CD14-positive monocyte (primary cell): ENCODE measurements at regions not wholly inside any gene's neighbourhood (a gene's known extent, or its start where the extent isn't known, plus 50 kb on each side); places are given as distances from the start of the nearest gene placed in this dataset.

Source experiments
- DNase-seq, 3 donors: peaks; one replicate each; pipeline ENCODE4 v3.0.0-alpha.2; 2011 to 2022
- H2AFZ ChIP-seq: 2 replicates; pipeline ENCODE4 v1.6.0; 2012; ENCODE audit warnings: mild to moderate bottlenecking, low read depth, low read length, inconsistent platforms; ENCODE audit not compliant: insufficient read depth, poor library complexity, severe bottlenecking
- H3K27ac ChIP-seq, 2 donors: 1 replicate in 1 of 2; 2 replicates in 1 of 2; pipeline ENCODE4 v1.5.1; 2012 to 2013; ENCODE audit warnings: low read length in 2 of 2, control low read depth in 1 of 2, inconsistent platforms in 1 of 2, low read depth in 1 of 2, mild to moderate bottlenecking in 1 of 2
- H3K27me3 ChIP-seq, 2 donors: one replicate each; pipeline versions ENCODE4 v1.6.0 to v1.6.1; 2011 to 2013; ENCODE audit warnings: low read length in 2 of 2; ENCODE audit not compliant: control insufficient read depth in 2 of 2, insufficient read depth in 2 of 2
- H3K36me3 ChIP-seq, 2 donors: replicated peaks in 1 of 2; 1 replicate in 1 of 2; 2 replicates in 1 of 2; pipeline versions ENCODE4 v1.5.1 to v1.6.1; 2012 to 2013; ENCODE audit warnings: low read length in 2 of 2, control low read depth in 1 of 2, inconsistent platforms in 1 of 2, mild to moderate bottlenecking in 1 of 2; ENCODE audit not compliant: insufficient read depth in 2 of 2, control insufficient read depth in 1 of 2
- H3K4me1 ChIP-seq, 2 donors: 1 replicate in 1 of 2; 2 replicates in 1 of 2; pipeline versions ENCODE4 v1.5.1 to v1.6.1; 2012 to 2013; ENCODE audit warnings: low read length in 2 of 2, control low read depth in 1 of 2, inconsistent platforms in 1 of 2, mild to moderate bottlenecking in 1 of 2, moderate library complexity in 1 of 2; ENCODE audit not compliant: insufficient read depth in 2 of 2, control insufficient read depth in 1 of 2
- H3K4me2 ChIP-seq: replicated peaks from 2 replicates; pipeline ENCODE3; 2012; ENCODE audit warnings: low read length, moderate library complexity, mild to moderate bottlenecking; ENCODE audit not compliant: poor library complexity, severe bottlenecking; ENCODE audit errors: extremely low read depth
- H3K4me3 ChIP-seq, 3 experiments: fragments of 200-600 bp in 1 of 3; sonication (generic) in 1 of 3; replicated peaks in 1 of 3; 1 replicate in 2 of 3; 2 replicates in 1 of 3; pipeline ENCODE4 v1.5.1; 2011 to 2013; ENCODE audit warnings: low read length in 3 of 3, mild to moderate bottlenecking in 3 of 3, control low read depth in 2 of 3, low read depth in 2 of 3, inconsistent platforms in 1 of 3, moderate library complexity in 1 of 3
- H3K79me2 ChIP-seq: 2 replicates; pipeline ENCODE4 v1.6.0; 2012; ENCODE audit warnings: mild to moderate bottlenecking, control low read depth, inconsistent platforms, low read length, moderate library complexity; ENCODE audit not compliant: insufficient read depth
- H3K9ac ChIP-seq: 2 replicates; pipeline ENCODE4 v1.6.0; 2017; ENCODE audit warnings: low read length, mild to moderate bottlenecking; ENCODE audit not compliant: insufficient read depth, poor library complexity, severe bottlenecking
- H3K9me3 ChIP-seq, 2 donors: replicated peaks in 1 of 2; 1 replicate in 1 of 2; 2 replicates in 1 of 2; pipeline versions ENCODE4 v1.5.1 to v1.6.1; 2012 to 2013; ENCODE audit warnings: low read length in 2 of 2, control low read depth in 1 of 2; ENCODE audit not compliant: control insufficient read depth in 1 of 2, insufficient read depth in 1 of 2
- H4K20me1 ChIP-seq: 2 replicates; pipeline ENCODE4 v1.6.0; 2012; ENCODE audit warnings: mild to moderate bottlenecking, low read length, control low read depth, moderate library complexity; ENCODE audit not compliant: insufficient read depth
- H3K27ac Mint-ChIP-seq, 7 donors: one replicate each; pipeline ENCODE4 v1.8.0; 2020; ENCODE audit warnings: mild to moderate bottlenecking in 7 of 7, mixed read lengths in 7 of 7, moderate library complexity in 6 of 7, inconsistent platforms in 2 of 7
- H3K27me3 Mint-ChIP-seq, 3 donors: one replicate each; pipeline ENCODE4 v1.8.0; 2021 to 2022; ENCODE audit warnings: low read depth in 3 of 3, mild to moderate bottlenecking in 3 of 3, mixed read lengths in 3 of 3, moderate library complexity in 3 of 3, inconsistent platforms in 1 of 3
- H3K36me3 Mint-ChIP-seq, 2 donors: one replicate each; pipeline ENCODE4 v1.8.0; 2020; ENCODE audit warnings: mixed read lengths in 2 of 2, inconsistent platforms in 1 of 2, mild to moderate bottlenecking in 1 of 2
- H3K4me1 Mint-ChIP-seq: one replicate; pipeline ENCODE4 v1.8.0; 2020; ENCODE audit warnings: mild to moderate bottlenecking, mixed read lengths
- H3K4me3 Mint-ChIP-seq, 2 donors: one replicate each; pipeline ENCODE4 v1.8.0; 2020; ENCODE audit warnings: mild to moderate bottlenecking in 2 of 2, mixed read lengths in 2 of 2, moderate library complexity in 1 of 2
- H3K9me3 Mint-ChIP-seq, 7 donors: one replicate each; pipeline ENCODE4 v1.8.0; 2020 to 2022; ENCODE audit warnings: mixed read lengths in 7 of 7, mild to moderate bottlenecking in 6 of 7, moderate library complexity in 6 of 7, inconsistent platforms in 2 of 7
- WGBS: methylation state at CpG from one replicate; pipeline ENCODE4 v1.1.5; 2013; ENCODE audit warnings: missing lambda C conversion rate; ENCODE audit not compliant: insufficient coverage; 5-methylcytosine and 5-hydroxymethylcytosine counted together
- intact Hi-C, 2 donors: fragments of 100-400 bp; cut with micrococcal nuclease; formaldehyde crosslinking; loops; one replicate each; pipeline versions ENCODE4 v1.15.0 to v1.15.1; 2023
- TF ChIP-seq, protein P1 (sequence below): fragments of 200-600 bp; IDR thresholded peaks from one replicate; pipeline ENCODE4 v1.8.0; 2022; ENCODE audit warnings: antibody characterized with exemption, mild to moderate bottlenecking

DNA sequence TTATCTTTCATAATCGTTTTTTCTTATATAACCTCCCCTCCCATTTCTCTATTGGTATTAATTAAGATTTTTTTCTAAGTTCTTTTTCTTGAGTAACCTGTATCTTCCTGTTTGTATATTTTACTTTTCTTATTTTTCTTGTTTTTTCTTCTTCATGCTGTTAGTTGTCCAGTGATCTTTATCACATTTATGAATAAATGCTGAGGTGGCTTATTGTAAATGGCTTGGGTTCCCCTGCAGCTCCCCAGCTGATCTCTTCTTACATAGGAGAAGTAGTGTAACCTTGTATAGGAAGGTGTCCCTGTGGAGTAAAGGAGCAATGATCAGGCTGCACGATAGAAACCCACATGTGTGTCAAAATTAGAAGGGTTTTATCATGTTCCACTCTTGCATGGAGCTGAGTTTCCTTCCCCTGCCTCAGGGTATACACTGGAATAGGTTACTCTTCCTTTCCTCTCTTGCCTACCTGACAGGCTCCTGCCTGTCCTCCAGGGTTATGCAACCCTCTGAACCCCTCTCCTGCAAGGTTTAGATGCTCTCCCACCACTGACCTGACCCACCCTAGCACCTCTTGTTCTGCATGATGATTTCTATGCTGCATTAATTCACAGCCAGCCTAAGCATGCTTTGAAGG, 334.8 kb upstream of the RGS6 start:
- peak overlapping the region; percentile 34 to 88 (median 70) for H3K27ac Mint-ChIP-seq
- H3K36me3 Mint-ChIP-seq, result peaks cover 46 to 52% of the 10 kb centered on the region in 2 donors
- peaks cover under 1% of the 10 kb centered on the region for H3K79me2 ChIP-seq

DNA sequence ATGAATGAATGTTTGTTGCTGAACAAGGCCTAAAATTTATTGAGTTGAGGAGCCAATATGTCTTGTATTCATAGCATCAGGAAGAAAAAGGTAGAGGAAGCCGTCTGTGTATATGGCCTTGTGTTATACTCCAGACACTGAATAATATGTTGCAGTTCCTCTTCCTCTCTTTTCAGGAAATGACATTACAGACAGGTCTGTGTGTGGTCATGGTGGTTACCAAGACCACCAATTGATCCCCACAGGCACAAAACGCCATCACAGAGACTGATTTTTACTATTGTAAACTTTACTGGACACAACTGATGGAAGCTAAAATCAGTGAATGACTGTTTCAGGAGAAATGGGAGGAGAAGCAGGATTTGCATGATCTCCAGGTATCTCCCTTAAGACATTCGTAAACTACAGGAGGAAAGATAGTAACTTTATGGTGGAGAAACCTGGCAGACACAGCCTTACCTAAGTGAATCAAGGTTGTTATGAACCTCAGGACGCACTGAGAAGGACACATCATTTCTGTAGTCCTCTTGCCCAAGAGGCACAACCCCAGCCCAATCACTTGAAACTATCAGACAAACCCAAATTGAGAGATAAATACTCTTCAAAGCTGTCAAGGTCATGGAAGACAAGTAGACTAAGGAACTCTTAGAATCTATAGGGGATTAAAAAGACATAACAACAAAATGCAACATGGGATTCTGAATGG, 334.1 kb upstream of the RGS6 start:
- H3K4me2 ChIP-seq, result no peak overlapping the region
- H3K4me3 ChIP-seq, result no peak overlapping the region
- Mint-ChIP-seq H3K36me3 (peaks cover 46 to 50% of the 10 kb centered on the region in 2 donors), H3K4me3 (no peak overlapping the region), H3K9me3 (peaks cover 8 to 14% (median 9%) of the 10 kb centered on the region in 7 donors), H3K27me3 (peaks cover 2 to 6% (median 5%) of the 10 kb centered on the region in 3 donors), H3K27ac (peak overlapping the region; percentile 34 to 88 (median 65)), H3K4me1 (peaks cover 18% of the 10 kb centered on the region)
- DNase-seq, result peak; percentile 36 to 71 (median 47)
- WGBS, result 100% methylated on average over 2 of the region's 4 CpGs
- peak overlapping the region in 1 of 2 donors; percentile 57 for H3K27ac ChIP-seq
- H2AFZ ChIP-seq, result no peak overlapping the region
- peaks cover 10 to 12% of the 10 kb centered on the region in 2 donors for H3K4me1 ChIP-seq
- H4K20me1 ChIP-seq, result peaks cover 78% of the 10 kb centered on the region
- TF ChIP-seq, protein P1, sequence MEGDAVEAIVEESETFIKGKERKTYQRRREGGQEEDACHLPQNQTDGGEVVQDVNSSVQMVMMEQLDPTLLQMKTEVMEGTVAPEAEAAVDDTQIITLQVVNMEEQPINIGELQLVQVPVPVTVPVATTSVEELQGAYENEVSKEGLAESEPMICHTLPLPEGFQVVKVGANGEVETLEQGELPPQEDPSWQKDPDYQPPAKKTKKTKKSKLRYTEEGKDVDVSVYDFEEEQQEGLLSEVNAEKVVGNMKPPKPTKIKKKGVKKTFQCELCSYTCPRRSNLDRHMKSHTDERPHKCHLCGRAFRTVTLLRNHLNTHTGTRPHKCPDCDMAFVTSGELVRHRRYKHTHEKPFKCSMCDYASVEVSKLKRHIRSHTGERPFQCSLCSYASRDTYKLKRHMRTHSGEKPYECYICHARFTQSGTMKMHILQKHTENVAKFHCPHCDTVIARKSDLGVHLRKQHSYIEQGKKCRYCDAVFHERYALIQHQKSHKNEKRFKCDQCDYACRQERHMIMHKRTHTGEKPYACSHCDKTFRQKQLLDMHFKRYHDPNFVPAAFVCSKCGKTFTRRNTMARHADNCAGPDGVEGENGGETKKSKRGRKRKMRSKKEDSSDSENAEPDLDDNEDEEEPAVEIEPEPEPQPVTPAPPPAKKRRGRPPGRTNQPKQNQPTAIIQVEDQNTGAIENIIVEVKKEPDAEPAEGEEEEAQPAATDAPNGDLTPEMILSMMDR, result no peak
- H3K36me3 ChIP-seq, result peaks cover 0 to 16% of the 10 kb centered on the region in 2 donors
- intact Hi-C loops, result no loop called here
- peaks cover 5% of the 10 kb centered on the region for H3K79me2 ChIP-seq
- peaks cover 0 to 7% of the 10 kb centered on the region in 2 donors for H3K9me3 ChIP-seq
- no peaks in the 10 kb centered on the region for H3K27me3 ChIP-seq
- no peak overlapping the region for H3K9ac ChIP-seq

More for the DNA sequence above, 334.8 kb upstream of the RGS6 start:
- intact Hi-C loops, result no loop called here
- H3K4me1 ChIP-seq, result peaks cover 11 to 13% of the 10 kb centered on the region in 2 donors
- no peak overlapping the region for H3K4me3 Mint-ChIP-seq
- peaks cover 0 to 16% of the 10 kb centered on the region in 2 donors for H3K36me3 ChIP-seq
- no CpG with 5 or more reads among the region's 2 CpGs for WGBS
- no peak for DNase-seq
- H2AFZ ChIP-seq, result no peak overlapping the region
- H3K9me3 ChIP-seq, result peaks cover 0 to 7% of the 10 kb centered on the region in 2 donors
- TF ChIP-seq, protein P1, result no peak
- H3K9ac ChIP-seq, result no peak overlapping the region
- no peaks in the 10 kb centered on the region for H3K27me3 ChIP-seq
- peaks cover 19% of the 10 kb centered on the region for H3K4me1 Mint-ChIP-seq
- no peak overlapping the region for H3K4me3 ChIP-seq
- peaks cover 80% of the 10 kb centered on the region for H4K20me1 ChIP-seq
- H3K27ac ChIP-seq, result peak overlapping the region in 1 of 2 donors; percentile 57
- H3K9me3 Mint-ChIP-seq, result peaks cover 8 to 14% (median 10%) of the 10 kb centered on the region in 7 donors
- H3K4me2 ChIP-seq, result no peak overlapping the region
- peaks cover 2 to 6% (median 5%) of the 10 kb centered on the region in 3 donors for H3K27me3 Mint-ChIP-seq
